Upper lobe of left lung (tissue), 6 donors: ENCODE measurements at regions not wholly inside any gene's neighbourhood (a gene's known extent, or its start where the extent isn't known, plus 50 kb on each side); places are given as distances from the start of the nearest gene placed in this dataset.
A peak's percentile ranks its signal among the peaks of the same experiment; 100 is the strongest.

Experiments
- ATAC-seq, 2 donors: fragments of 200-7000 bp; cut with Tn5 transposase; one replicate each; pipeline ENCODE4 v1.9.1; 2022; ENCODE audit warnings: mild to moderate bottlenecking in 2 of 2, moderate library complexity in 2 of 2; ENCODE audit not compliant: low FRiP score in 2 of 2
- DNase-seq, 2 donors: peaks; one replicate each; pipeline ENCODE4 v3.0.0-alpha.2; 2019 to 2020
- H3K27ac ChIP-seq, 4 donors: fragments of 200-600 bp; sonication (generic); one replicate each; pipeline ENCODE4 v1.5.1; 2016 to 2019
- H3K27me3 ChIP-seq, 4 donors: fragments of 200-600 bp; sonication (generic); one replicate each; pipeline ENCODE4 v1.5.1; 2017 to 2019
- H3K36me3 ChIP-seq, 4 donors: fragments of 200-600 bp; sonication (generic); one replicate each; pipeline ENCODE4 v1.5.1; 2016 to 2019
- H3K4me1 ChIP-seq, 4 donors: fragments of 200-600 bp; sonication (generic); one replicate each; pipeline ENCODE4 v1.5.1; 2018 to 2019
- H3K4me3 ChIP-seq, 4 donors: fragments of 200-600 bp; sonication (generic); one replicate each; pipeline ENCODE4 v1.5.1; 2017 to 2019; ENCODE audit warnings: mild to moderate bottlenecking in 2 of 4, moderate library complexity in 1 of 4
- H3K9me3 ChIP-seq, 4 donors: fragments of 200-600 bp; sonication (generic); one replicate each; pipeline ENCODE4 v1.5.1; 2018 to 2019
- EP300 ChIP-seq, 4 donors: sonication (generic); formaldehyde crosslinking; IDR thresholded peaks; one replicate each; pipeline ENCODE4 v1.5.1; 2017; ENCODE audit warnings: antibody characterized with exemption in 4 of 4, control low read depth in 2 of 4
- POLR2A ChIP-seq, 4 donors: fragments of 450-650 bp; IDR thresholded peaks; one replicate each; pipeline ENCODE4 v1.5.1; 2016 to 2017; ENCODE audit warnings: antibody characterized with exemption in 4 of 4, mild to moderate bottlenecking in 2 of 4
- POLR2AphosphoS5 ChIP-seq, 2 donors: sonication (generic); formaldehyde crosslinking; IDR thresholded peaks; one replicate each; pipeline ENCODE4 v1.5.1; 2017; ENCODE audit warnings: antibody characterized with exemption in 2 of 2
- WGBS, 2 donors: methylation state at CpG; one replicate each; pipeline ENCODE4 v1.1.5; 2017 to 2018; 5-methylcytosine and 5-hydroxymethylcytosine counted together
- TF ChIP-seq, protein P1 (sequence below), 6 experiments: fragments of 450-650 bp in 4 of 6; fragments of 200-600 bp in 2 of 6; sonication (generic) in 2 of 6; IDR thresholded peaks; one replicate each; pipeline ENCODE4 v1.5.1; 2016 to 2019; ENCODE audit warnings: antibody characterized with exemption in 6 of 6
- donor health status: DM: no; HTN: no; CAD: no; lungs with moderate emphysema.
- donor health status: DM: no; HTN: yes; CAD: no; lungs with severe emphysema.

DNA sequence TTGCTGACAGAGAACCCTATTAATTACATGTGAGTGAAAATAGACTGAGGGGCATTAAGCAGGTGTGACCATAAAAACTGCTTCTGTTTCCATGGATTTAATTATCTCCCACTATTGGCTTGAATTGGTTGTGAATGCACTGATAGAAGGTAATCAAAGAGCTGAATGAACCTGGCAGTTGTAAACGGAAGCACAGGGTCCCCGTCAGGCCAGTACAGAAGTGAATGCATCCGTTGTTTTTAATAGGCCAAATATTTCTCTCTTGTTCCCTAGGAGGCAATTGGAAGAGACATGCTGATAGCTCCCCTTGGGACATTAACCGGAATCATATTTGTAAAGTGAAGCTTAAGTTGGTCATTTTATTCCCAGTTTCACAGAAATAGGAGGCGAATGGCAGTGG, 147.0 kb downstream of the CAVIN4 start:
- no peak for TF ChIP-seq EP300 (IDR thresholded peaks at IDR 0.05)
- TF ChIP-seq, protein P1, sequence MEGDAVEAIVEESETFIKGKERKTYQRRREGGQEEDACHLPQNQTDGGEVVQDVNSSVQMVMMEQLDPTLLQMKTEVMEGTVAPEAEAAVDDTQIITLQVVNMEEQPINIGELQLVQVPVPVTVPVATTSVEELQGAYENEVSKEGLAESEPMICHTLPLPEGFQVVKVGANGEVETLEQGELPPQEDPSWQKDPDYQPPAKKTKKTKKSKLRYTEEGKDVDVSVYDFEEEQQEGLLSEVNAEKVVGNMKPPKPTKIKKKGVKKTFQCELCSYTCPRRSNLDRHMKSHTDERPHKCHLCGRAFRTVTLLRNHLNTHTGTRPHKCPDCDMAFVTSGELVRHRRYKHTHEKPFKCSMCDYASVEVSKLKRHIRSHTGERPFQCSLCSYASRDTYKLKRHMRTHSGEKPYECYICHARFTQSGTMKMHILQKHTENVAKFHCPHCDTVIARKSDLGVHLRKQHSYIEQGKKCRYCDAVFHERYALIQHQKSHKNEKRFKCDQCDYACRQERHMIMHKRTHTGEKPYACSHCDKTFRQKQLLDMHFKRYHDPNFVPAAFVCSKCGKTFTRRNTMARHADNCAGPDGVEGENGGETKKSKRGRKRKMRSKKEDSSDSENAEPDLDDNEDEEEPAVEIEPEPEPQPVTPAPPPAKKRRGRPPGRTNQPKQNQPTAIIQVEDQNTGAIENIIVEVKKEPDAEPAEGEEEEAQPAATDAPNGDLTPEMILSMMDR (IDR thresholded peaks at IDR 0.05), result no peak
- DNase-seq, result no peak
- H3K27ac ChIP-seq, result no peak overlapping the region
- no peak overlapping the region for H3K4me3 ChIP-seq
- WGBS, 2 donors, result 86 to 88% methylated on average over 5 of the region's 5 CpGs
- no peaks in the 10 kb centered on the region for H3K27me3 ChIP-seq
- no peaks in the 10 kb centered on the region for H3K9me3 ChIP-seq
- no peaks in the 10 kb centered on the region for H3K4me1 ChIP-seq
- H3K36me3 ChIP-seq, result no peaks in the 10 kb centered on the region
- no peak for ATAC-seq

DNA sequence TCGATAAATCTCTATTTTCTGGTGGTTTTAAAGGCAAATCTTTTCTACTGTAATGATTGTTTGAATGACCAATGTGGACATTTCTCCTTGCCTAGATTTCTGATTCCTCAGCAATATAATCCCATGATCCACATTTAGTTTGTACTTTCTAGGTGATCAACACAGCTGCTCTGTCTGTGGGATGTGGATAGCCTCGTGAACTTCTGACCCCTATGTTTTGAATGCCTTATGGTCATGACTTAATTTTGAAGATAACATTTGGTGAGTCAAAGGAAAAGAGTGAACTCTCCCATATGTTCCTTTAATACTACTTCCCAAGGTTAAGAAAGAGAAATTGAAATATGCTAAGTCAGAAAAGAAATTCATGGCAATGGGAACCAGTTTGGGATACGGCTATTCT, 147.5 kb downstream of the CAVIN4 start:
- Histone ChIP-seq H3K27ac (no peak overlapping the region), H3K36me3 (no peaks in the 10 kb centered on the region), H3K4me1 (no peaks in the 10 kb centered on the region), H3K9me3 (no peaks in the 10 kb centered on the region), H3K4me3 (no peak overlapping the region), H3K27me3 (no peaks in the 10 kb centered on the region)
- 77 to 80% methylated on average over 3 of the region's 3 CpGs for WGBS, 2 donors
- TF ChIP-seq POLR2AphosphoS5 (IDR thresholded peaks at IDR 0.05) (no peak), POLR2A (IDR thresholded peaks at IDR 0.05) (no peak), EP300 (IDR thresholded peaks at IDR 0.05) (no peak)
- TF ChIP-seq, protein P1 (IDR thresholded peaks at IDR 0.05), result no peak
- ATAC-seq (no peak), DNase-seq (no peak)

DNA sequence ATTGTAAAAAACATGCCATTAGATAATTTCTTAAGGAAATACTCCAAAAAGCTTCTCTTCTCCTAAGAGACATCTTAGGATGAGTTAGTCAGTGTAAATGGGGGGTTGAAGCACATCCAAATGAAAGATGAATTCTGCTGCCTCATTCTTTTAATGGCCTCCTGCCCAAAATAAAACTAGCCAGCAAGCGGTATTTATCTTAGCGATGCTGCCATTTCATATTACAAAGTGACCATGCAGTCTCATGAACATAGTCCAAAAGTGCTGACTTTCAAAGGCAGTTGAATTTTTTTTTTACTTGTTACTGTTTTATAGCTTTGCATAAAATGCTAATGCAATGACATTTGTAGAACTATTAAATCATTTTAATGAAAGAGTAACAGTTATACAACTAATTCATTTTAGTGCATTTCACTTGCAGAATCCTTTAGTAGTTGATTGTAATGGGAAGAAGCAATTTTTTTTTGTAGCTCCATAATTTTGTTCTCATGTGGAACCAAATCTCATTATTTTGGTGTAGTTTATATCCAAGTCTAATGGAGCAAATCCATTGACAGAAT, 151.5 kb downstream of the CAVIN4 start:
- Histone ChIP-seq H3K4me1 (no peaks in the 10 kb centered on the region), H3K4me3 (no peak overlapping the region), H3K27me3 (no peaks in the 10 kb centered on the region), H3K36me3 (no peaks in the 10 kb centered on the region), H3K27ac (no peak overlapping the region), H3K9me3 (no peaks in the 10 kb centered on the region)
- WGBS, 2 donors, result 88 to 90% methylated on average over 2 of the region's 2 CpGs
- no peak for DNase-seq
- ATAC-seq, result no peak
- TF ChIP-seq EP300 (IDR thresholded peaks at IDR 0.05), result no peak
- TF ChIP-seq, protein P1 (IDR thresholded peaks at IDR 0.05), result no peak
- TF ChIP-seq POLR2AphosphoS5 (IDR thresholded peaks at IDR 0.05), result no peak
- no peak for TF ChIP-seq POLR2A (IDR thresholded peaks at IDR 0.05)

DNA sequence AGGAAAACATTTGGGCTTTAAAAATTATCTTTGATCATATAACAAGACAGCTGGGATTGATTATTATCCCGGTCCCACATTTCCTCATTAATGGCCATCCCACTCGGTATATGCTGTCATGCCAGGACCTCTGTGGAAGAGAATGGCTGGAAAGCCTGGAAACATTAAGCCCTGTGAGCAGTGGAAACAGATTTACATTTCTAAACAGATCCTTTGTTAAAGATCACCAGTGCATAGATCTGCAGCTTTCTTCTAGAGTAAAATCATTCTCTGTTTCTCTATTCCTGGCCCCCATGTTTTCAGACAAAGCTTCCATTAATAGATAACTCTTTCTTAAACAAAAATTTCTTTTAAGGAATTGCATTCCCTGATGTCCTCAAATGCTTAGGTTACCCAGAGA, 152.2 kb downstream of the CAVIN4 start:
- TF ChIP-seq EP300 (IDR thresholded peaks at IDR 0.05) (no peak), POLR2A (IDR thresholded peaks at IDR 0.05) (no peak), POLR2AphosphoS5 (IDR thresholded peaks at IDR 0.05) (no peak)
- TF ChIP-seq, protein P1 (IDR thresholded peaks at IDR 0.05), result no peak
- no peaks in the 10 kb centered on the region for H3K9me3 ChIP-seq
- H3K4me1 ChIP-seq, result no peaks in the 10 kb centered on the region
- DNase-seq, result no peak
- no peak overlapping the region for H3K27ac ChIP-seq
- H3K36me3 ChIP-seq, result no peaks in the 10 kb centered on the region
- no peaks in the 10 kb centered on the region for H3K27me3 ChIP-seq
- WGBS, 2 donors, result 66 to 67% methylated on average over 2 of the region's 2 CpGs
- no peak for ATAC-seq
- no peak overlapping the region for H3K4me3 ChIP-seq

DNA sequence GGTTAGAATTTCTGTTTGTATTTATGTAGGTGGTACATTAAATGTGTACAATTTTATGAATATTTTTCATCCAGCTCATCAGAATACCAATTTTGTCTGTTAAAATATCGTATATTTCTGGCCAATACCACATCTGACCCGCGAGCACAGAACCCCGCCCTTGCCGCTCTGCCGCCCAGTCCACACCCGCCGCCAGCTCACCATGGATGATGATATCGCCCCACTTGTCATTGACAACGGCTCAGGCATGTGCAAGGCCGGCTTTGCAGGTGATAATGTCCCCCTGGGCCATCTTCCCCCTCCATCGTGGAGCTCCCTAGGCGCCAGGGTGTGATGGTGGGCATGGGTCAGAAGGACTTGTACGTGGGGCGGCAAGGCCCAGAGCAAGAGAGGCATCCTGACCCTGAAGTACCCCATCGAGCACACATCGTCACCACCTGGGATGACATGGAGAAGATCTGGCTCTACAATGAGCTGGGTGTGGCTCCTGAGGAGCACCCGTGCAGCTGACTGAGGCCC, 153.2 kb downstream of the CAVIN4 start:
- H3K9me3 ChIP-seq, result no peaks in the 10 kb centered on the region
- no peak overlapping the region for H3K4me3 ChIP-seq
- DNase-seq, result peak in 1 of 2 donors; percentile 24
- H3K27ac ChIP-seq, result no peak overlapping the region
- no peaks in the 10 kb centered on the region for H3K27me3 ChIP-seq
- WGBS, 2 donors, result 94 to 95% methylated on average over 17 to 18 of the region's 18 CpGs
- TF ChIP-seq POLR2A (IDR thresholded peaks at IDR 0.05), result no peak
- no peak for TF ChIP-seq POLR2AphosphoS5 (IDR thresholded peaks at IDR 0.05)
- TF ChIP-seq, protein P1 (IDR thresholded peaks at IDR 0.05), result no peak
- no peak for TF ChIP-seq EP300 (IDR thresholded peaks at IDR 0.05)
- H3K4me1 ChIP-seq, result no peaks in the 10 kb centered on the region
- no peaks in the 10 kb centered on the region for H3K36me3 ChIP-seq
- no peak for ATAC-seq
